CD14-positive monocyte (primary cell): ENCODE measurements at regions not wholly inside any gene's neighbourhood (a gene's known extent, or its start where the extent isn't known, plus 50 kb on each side); places are given as distances from the start of the nearest gene placed in this dataset.

ENCODE experiments used
- DNase-seq, 3 donors: peaks; one replicate each; pipeline ENCODE4 v3.0.0-alpha.2; 2011 to 2022
- H2AFZ ChIP-seq: 2 replicates; pipeline ENCODE4 v1.6.0; 2012; ENCODE audit warnings: mild to moderate bottlenecking, low read depth, low read length, inconsistent platforms; ENCODE audit not compliant: insufficient read depth, poor library complexity, severe bottlenecking
- H3K27ac ChIP-seq, 2 donors: 1 replicate in 1 of 2; 2 replicates in 1 of 2; pipeline ENCODE4 v1.5.1; 2012 to 2013; ENCODE audit warnings: low read length in 2 of 2, control low read depth in 1 of 2, inconsistent platforms in 1 of 2, low read depth in 1 of 2, mild to moderate bottlenecking in 1 of 2
- H3K27me3 ChIP-seq, 2 donors: one replicate each; pipeline versions ENCODE4 v1.6.0 to v1.6.1; 2011 to 2013; ENCODE audit warnings: low read length in 2 of 2; ENCODE audit not compliant: control insufficient read depth in 2 of 2, insufficient read depth in 2 of 2
- H3K36me3 ChIP-seq, 2 donors: replicated peaks in 1 of 2; 1 replicate in 1 of 2; 2 replicates in 1 of 2; pipeline versions ENCODE4 v1.5.1 to v1.6.1; 2012 to 2013; ENCODE audit warnings: low read length in 2 of 2, control low read depth in 1 of 2, inconsistent platforms in 1 of 2, mild to moderate bottlenecking in 1 of 2; ENCODE audit not compliant: insufficient read depth in 2 of 2, control insufficient read depth in 1 of 2
- H3K4me1 ChIP-seq, 2 donors: 1 replicate in 1 of 2; 2 replicates in 1 of 2; pipeline versions ENCODE4 v1.5.1 to v1.6.1; 2012 to 2013; ENCODE audit warnings: low read length in 2 of 2, control low read depth in 1 of 2, inconsistent platforms in 1 of 2, mild to moderate bottlenecking in 1 of 2, moderate library complexity in 1 of 2; ENCODE audit not compliant: insufficient read depth in 2 of 2, control insufficient read depth in 1 of 2
- H3K4me2 ChIP-seq: replicated peaks from 2 replicates; pipeline ENCODE3; 2012; ENCODE audit warnings: low read length, moderate library complexity, mild to moderate bottlenecking; ENCODE audit not compliant: poor library complexity, severe bottlenecking; ENCODE audit errors: extremely low read depth
- H3K4me3 ChIP-seq, 3 experiments: fragments of 200-600 bp in 1 of 3; sonication (generic) in 1 of 3; replicated peaks in 1 of 3; 1 replicate in 2 of 3; 2 replicates in 1 of 3; pipeline ENCODE4 v1.5.1; 2011 to 2013; ENCODE audit warnings: low read length in 3 of 3, mild to moderate bottlenecking in 3 of 3, control low read depth in 2 of 3, low read depth in 2 of 3, inconsistent platforms in 1 of 3, moderate library complexity in 1 of 3
- H3K79me2 ChIP-seq: 2 replicates; pipeline ENCODE4 v1.6.0; 2012; ENCODE audit warnings: mild to moderate bottlenecking, control low read depth, inconsistent platforms, low read length, moderate library complexity; ENCODE audit not compliant: insufficient read depth
- H3K9ac ChIP-seq: 2 replicates; pipeline ENCODE4 v1.6.0; 2017; ENCODE audit warnings: low read length, mild to moderate bottlenecking; ENCODE audit not compliant: insufficient read depth, poor library complexity, severe bottlenecking
- H3K9me3 ChIP-seq, 2 donors: replicated peaks in 1 of 2; 1 replicate in 1 of 2; 2 replicates in 1 of 2; pipeline versions ENCODE4 v1.5.1 to v1.6.1; 2012 to 2013; ENCODE audit warnings: low read length in 2 of 2, control low read depth in 1 of 2; ENCODE audit not compliant: control insufficient read depth in 1 of 2, insufficient read depth in 1 of 2
- H4K20me1 ChIP-seq: 2 replicates; pipeline ENCODE4 v1.6.0; 2012; ENCODE audit warnings: mild to moderate bottlenecking, low read length, control low read depth, moderate library complexity; ENCODE audit not compliant: insufficient read depth
- H3K27ac Mint-ChIP-seq, 7 donors: one replicate each; pipeline ENCODE4 v1.8.0; 2020; ENCODE audit warnings: mild to moderate bottlenecking in 7 of 7, mixed read lengths in 7 of 7, moderate library complexity in 6 of 7, inconsistent platforms in 2 of 7
- H3K27me3 Mint-ChIP-seq, 3 donors: one replicate each; pipeline ENCODE4 v1.8.0; 2021 to 2022; ENCODE audit warnings: low read depth in 3 of 3, mild to moderate bottlenecking in 3 of 3, mixed read lengths in 3 of 3, moderate library complexity in 3 of 3, inconsistent platforms in 1 of 3
- H3K36me3 Mint-ChIP-seq, 2 donors: one replicate each; pipeline ENCODE4 v1.8.0; 2020; ENCODE audit warnings: mixed read lengths in 2 of 2, inconsistent platforms in 1 of 2, mild to moderate bottlenecking in 1 of 2
- H3K4me1 Mint-ChIP-seq: one replicate; pipeline ENCODE4 v1.8.0; 2020; ENCODE audit warnings: mild to moderate bottlenecking, mixed read lengths
- H3K4me3 Mint-ChIP-seq, 2 donors: one replicate each; pipeline ENCODE4 v1.8.0; 2020; ENCODE audit warnings: mild to moderate bottlenecking in 2 of 2, mixed read lengths in 2 of 2, moderate library complexity in 1 of 2
- H3K9me3 Mint-ChIP-seq, 7 donors: one replicate each; pipeline ENCODE4 v1.8.0; 2020 to 2022; ENCODE audit warnings: mixed read lengths in 7 of 7, mild to moderate bottlenecking in 6 of 7, moderate library complexity in 6 of 7, inconsistent platforms in 2 of 7
- CTCF ChIP-seq: fragments of 200-600 bp; IDR thresholded peaks from one replicate; pipeline ENCODE4 v1.8.0; 2022; ENCODE audit warnings: antibody characterized with exemption, mild to moderate bottlenecking
- WGBS: methylation state at CpG from one replicate; pipeline ENCODE4 v1.1.5; 2013; ENCODE audit warnings: missing lambda C conversion rate; ENCODE audit not compliant: insufficient coverage; 5-methylcytosine and 5-hydroxymethylcytosine counted together
- intact Hi-C, 2 donors: fragments of 100-400 bp; cut with micrococcal nuclease; formaldehyde crosslinking; loops; one replicate each; pipeline versions ENCODE4 v1.15.0 to v1.15.1; 2023

GRCh38 chr14:44634692-44635091 lies 127.6 kb upstream of the FSCB start:
- Mint-ChIP-seq H3K27ac (no peak overlapping the region), H3K36me3 (no peaks in the 10 kb centered on the region), H3K4me1 (no peaks in the 10 kb centered on the region), H3K9me3 (peaks cover 0 to 9% (median 3%) of the 10 kb centered on the region in 7 donors), H3K4me3 (no peak overlapping the region), H3K27me3 (no peaks in the 10 kb centered on the region)
- H3K4me3 ChIP-seq: no peak overlapping the region
- H3K4me1 ChIP-seq: no peaks in the 10 kb centered on the region
- intact Hi-C loops: no loop called here
- H3K27ac ChIP-seq: no peak overlapping the region
- H3K9me3 ChIP-seq: peaks cover 0 to 6% of the 10 kb centered on the region in 2 donors
- no peak overlapping the region for H2AFZ ChIP-seq
- H3K4me2 ChIP-seq: no peak overlapping the region
- H3K9ac ChIP-seq: no peak overlapping the region
- DNase-seq: no peak
- H3K79me2 ChIP-seq: no peaks in the 10 kb centered on the region
- H3K36me3 ChIP-seq: no peaks in the 10 kb centered on the region
- TF ChIP-seq CTCF: no peak
- H3K27me3 ChIP-seq: no peaks in the 10 kb centered on the region
- 74% methylated on average over 4 of the region's 4 CpGs for WGBS
- H4K20me1 ChIP-seq: no peaks in the 10 kb centered on the region

GRCh38 chr14:44626423-44626822 lies 119.3 kb upstream of the FSCB start:
- DNase-seq: no peak

More at GRCh38 chr14:44626423-44626822, 119.3 kb upstream of the FSCB start:
- H4K20me1 ChIP-seq: no peaks in the 10 kb centered on the region
- H3K9me3 ChIP-seq: peaks cover 3 to 5% of the 10 kb centered on the region in 2 donors
- WGBS: 91% methylated on average over 1 of the region's 2 CpGs
- H3K79me2 ChIP-seq: no peaks in the 10 kb centered on the region
- Mint-ChIP-seq H3K9me3 (peaks cover 0 to 6% (median 2%) of the 10 kb centered on the region in 7 donors), H3K27ac (no peak overlapping the region), H3K27me3 (peaks cover 0 to 4% (median 0%) of the 10 kb centered on the region in 3 donors), H3K4me3 (no peak overlapping the region), H3K4me1 (no peaks in the 10 kb centered on the region), H3K36me3 (no peaks in the 10 kb centered on the region)
- no peaks in the 10 kb centered on the region for H3K4me1 ChIP-seq
- H2AFZ ChIP-seq: no peak overlapping the region
- intact Hi-C loops: no loop called here
- no peak for TF ChIP-seq CTCF
- no peak overlapping the region for H3K27ac ChIP-seq
- H3K36me3 ChIP-seq: no peaks in the 10 kb centered on the region
- H3K4me2 ChIP-seq: no peak overlapping the region
- no peak overlapping the region for H3K9ac ChIP-seq
- no peaks in the 10 kb centered on the region for H3K27me3 ChIP-seq
- H3K4me3 ChIP-seq: no peak overlapping the region
